Keratinocyte (primary cell): ENCODE measurements at regions not wholly inside any gene's neighbourhood (a gene's known extent, or its start where the extent isn't known, plus 50 kb on each side); places are given as distances from the start of the nearest gene placed in this dataset.
"Not testable (repeated sequence)": the region's sequence is repeated elsewhere in the genome, so short reads cannot be mapped to it uniquely, and the experiment has no call there.

Source experiments
- DNase-seq: peaks from one replicate; pipeline ENCODE4 v3.0.0-alpha.2; 2011; ENCODE audit warnings: low read depth, missing footprints, low spot score
- FAIRE-seq: peaks from 2 replicates; lab custom pipeline; 2011; peaks lifted over from hg19 to GRCh38; lab: Jason Lieb, UNC
- H2AFZ ChIP-seq: 2 replicates; pipeline ENCODE4 v1.6.0; 2012; ENCODE audit warnings: low read length, control low read depth, inconsistent platforms; ENCODE audit not compliant: control insufficient read depth
- H3K27ac ChIP-seq: 2 replicates; pipeline ENCODE4 v1.5.1; 2011; ENCODE audit warnings: low read length; ENCODE audit not compliant: control insufficient read depth, insufficient read depth
- H3K27me3 ChIP-seq: 3 replicates; pipeline ENCODE4 v1.6.0; 2011; ENCODE audit warnings: low read length; ENCODE audit not compliant: control insufficient read depth, insufficient read depth; ENCODE audit errors: extremely low read depth
- H3K36me3 ChIP-seq, 2 experiments: 2 replicates in 1 of 2; 3 replicates in 1 of 2; pipeline ENCODE4 v1.5.1; 2011; ENCODE audit warnings: low read length in 2 of 2, mild to moderate bottlenecking in 1 of 2; ENCODE audit not compliant: control insufficient read depth in 2 of 2, insufficient read depth in 2 of 2; ENCODE audit errors: extremely low read depth in 1 of 2
- H3K4me1 ChIP-seq: 3 replicates; pipeline ENCODE4 v1.5.1; 2011; ENCODE audit warnings: low read length; ENCODE audit not compliant: control insufficient read depth, insufficient read depth; ENCODE audit errors: extremely low read depth
- H3K4me2 ChIP-seq: 3 replicates; pipeline ENCODE4 v1.6.0; 2011; ENCODE audit warnings: low read depth, low read length; ENCODE audit not compliant: control insufficient read depth, insufficient read depth; ENCODE audit errors: extremely low read depth
- H3K4me3 ChIP-seq, 3 experiments: fragments of 200-600 bp in 1 of 3; sonication (generic) in 1 of 3; 2 replicates in 2 of 3; 3 replicates in 1 of 3; pipeline ENCODE4 v1.5.1; 2011 to 2016; ENCODE audit warnings: low read length in 3 of 3, mild to moderate bottlenecking in 3 of 3, control low read depth in 2 of 3, inconsistent platforms in 1 of 3, low read depth in 1 of 3, mixed read lengths in 1 of 3, mixed run types in 1 of 3, moderate library complexity in 1 of 3; ENCODE audit not compliant: control insufficient read depth in 2 of 3, insufficient read depth in 2 of 3; ENCODE audit errors: extremely low read depth in 1 of 3
- H3K79me2 ChIP-seq: 2 replicates; pipeline ENCODE4 v1.6.0; 2012; ENCODE audit warnings: low read length; ENCODE audit not compliant: control insufficient read depth, insufficient read depth
- H3K9ac ChIP-seq: 3 replicates; pipeline ENCODE4 v1.6.0; 2011; ENCODE audit warnings: low read length; ENCODE audit not compliant: control insufficient read depth, insufficient read depth; ENCODE audit errors: extremely low read depth
- H3K9me1 ChIP-seq: 3 replicates; pipeline ENCODE4 v1.6.0; 2011; ENCODE audit warnings: low read length; ENCODE audit not compliant: control insufficient read depth, insufficient read depth; ENCODE audit errors: extremely low read depth
- H3K9me3 ChIP-seq: 2 replicates; pipeline ENCODE4 v1.5.1; 2012; ENCODE audit warnings: low read depth, low read length; ENCODE audit not compliant: control insufficient read depth
- H4K20me1 ChIP-seq: 3 replicates; pipeline ENCODE4 v1.6.0; 2011; ENCODE audit warnings: low read length; ENCODE audit not compliant: control insufficient read depth, insufficient read depth; ENCODE audit errors: extremely low read depth
- EZH2 ChIP-seq: IDR thresholded peaks from one replicate; pipeline ENCODE4 v1.6.1; 2012; ENCODE audit warnings: inconsistent platforms, mild to moderate bottlenecking, low read length, moderate library complexity
- dilution Hi-C: fragments of 300-500 bp; cut with MboI; formaldehyde crosslinking; loops from one replicate; pipeline ENCODE4 v1.7.0; 2020; ENCODE audit warnings: low sequenced_read_pairs; ENCODE audit not compliant: extremely low pct_ligation_motif_present
- TF ChIP-seq, protein P1 (sequence below), 3 experiments: IDR thresholded peaks in 1 of 3; conservative IDR thresholded peaks in 1 of 3; optimal IDR thresholded peaks in 1 of 3; 2 replicates in 2 of 3; 3 replicates in 1 of 3; pipeline versions ENCODE3 to v1.5.1; 2011; ENCODE audit warnings: low read length in 3 of 3, mild to moderate bottlenecking in 3 of 3, moderate library complexity in 2 of 3, control low read depth in 1 of 3, inconsistent platforms in 1 of 3; ENCODE audit not compliant: insufficient read depth in 2 of 3; ENCODE audit errors: extremely low read depth in 1 of 3

DNA sequence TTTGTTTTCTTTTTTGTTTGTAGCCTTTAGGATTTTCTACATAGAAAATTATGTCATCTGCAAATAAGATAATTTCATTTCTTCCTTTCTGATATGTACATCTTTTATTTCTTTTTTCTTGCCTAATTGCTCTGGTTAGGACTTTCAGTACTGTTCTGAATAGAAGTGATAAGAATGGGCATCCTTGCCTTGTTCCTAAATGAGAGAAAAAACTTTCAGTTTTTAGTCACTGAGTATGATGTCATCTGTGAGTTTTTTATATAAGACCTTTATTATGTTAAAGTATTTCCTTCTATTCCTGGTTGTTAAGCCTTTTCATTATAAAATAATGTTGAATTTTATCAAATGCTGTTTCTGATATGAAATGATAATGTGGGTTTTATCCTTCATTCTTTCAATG is 76.0 kb upstream of the SLC35F3 start:
- Histone ChIP-seq H3K9ac (no peak overlapping the region), H3K79me2 (no peaks in the 10 kb centered on the region), H3K9me3 (no peaks in the 10 kb centered on the region), H3K4me3 (no peak overlapping the region), H4K20me1 (no peaks in the 10 kb centered on the region), H3K9me1 (no peaks in the 10 kb centered on the region), H3K36me3 (no peaks in the 10 kb centered on the region), H3K4me2 (no peak overlapping the region), H3K4me1 (no peaks in the 10 kb centered on the region), H3K27me3 (no peaks in the 10 kb centered on the region), H3K27ac (no peak overlapping the region), H2AFZ (no peak overlapping the region)
- no peak for FAIRE-seq
- TF ChIP-seq EZH2 = no peak
- TF ChIP-seq, protein P1, sequence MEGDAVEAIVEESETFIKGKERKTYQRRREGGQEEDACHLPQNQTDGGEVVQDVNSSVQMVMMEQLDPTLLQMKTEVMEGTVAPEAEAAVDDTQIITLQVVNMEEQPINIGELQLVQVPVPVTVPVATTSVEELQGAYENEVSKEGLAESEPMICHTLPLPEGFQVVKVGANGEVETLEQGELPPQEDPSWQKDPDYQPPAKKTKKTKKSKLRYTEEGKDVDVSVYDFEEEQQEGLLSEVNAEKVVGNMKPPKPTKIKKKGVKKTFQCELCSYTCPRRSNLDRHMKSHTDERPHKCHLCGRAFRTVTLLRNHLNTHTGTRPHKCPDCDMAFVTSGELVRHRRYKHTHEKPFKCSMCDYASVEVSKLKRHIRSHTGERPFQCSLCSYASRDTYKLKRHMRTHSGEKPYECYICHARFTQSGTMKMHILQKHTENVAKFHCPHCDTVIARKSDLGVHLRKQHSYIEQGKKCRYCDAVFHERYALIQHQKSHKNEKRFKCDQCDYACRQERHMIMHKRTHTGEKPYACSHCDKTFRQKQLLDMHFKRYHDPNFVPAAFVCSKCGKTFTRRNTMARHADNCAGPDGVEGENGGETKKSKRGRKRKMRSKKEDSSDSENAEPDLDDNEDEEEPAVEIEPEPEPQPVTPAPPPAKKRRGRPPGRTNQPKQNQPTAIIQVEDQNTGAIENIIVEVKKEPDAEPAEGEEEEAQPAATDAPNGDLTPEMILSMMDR (optimal IDR thresholded peaks at IDR 0.05 in 1 of 3, IDR thresholded peaks at IDR 0.05 in 1 of 3, conservative IDR thresholded peaks at IDR 0.05 in 1 of 3; ENCODE audit: extremely low read depth in 1 of 3, insufficient read depth in 2 of 3, low read length in 3 of 3) = no peak
- dilution Hi-C loops = no loop called here
- no peak for DNase-seq

- no peak for DNase-seq
- no peaks in the 10 kb centered on the region for H3K36me3 ChIP-seq
- H4K20me1 ChIP-seq = no peaks in the 10 kb centered on the region
- H3K4me2 ChIP-seq = no peak overlapping the region
- no peaks in the 10 kb centered on the region for H3K4me1 ChIP-seq
- dilution Hi-C loops = no loop called here
- H2AFZ ChIP-seq = no peak overlapping the region
- no peak for FAIRE-seq
- H3K9ac ChIP-seq = no peak overlapping the region
- H3K9me3 ChIP-seq = no peaks in the 10 kb centered on the region
- H3K27me3 ChIP-seq = no peaks in the 10 kb centered on the region
- no peaks in the 10 kb centered on the region for H3K9me1 ChIP-seq
- TF ChIP-seq, protein P1 (optimal IDR thresholded peaks at IDR 0.05 in 1 of 3, IDR thresholded peaks at IDR 0.05 in 1 of 3, conservative IDR thresholded peaks at IDR 0.05 in 1 of 3; ENCODE audit: extremely low read depth in 1 of 3, insufficient read depth in 2 of 3, low read length in 3 of 3) = no peak
- TF ChIP-seq EZH2 = no peak
- no peaks in the 10 kb centered on the region for H3K79me2 ChIP-seq
- H3K4me3 ChIP-seq = no peak overlapping the region
- no peak overlapping the region for H3K27ac ChIP-seq
Measured at GRCh38 chr1:233834609-233835008, 69.9 kb upstream of the SLC35F3 start.

DNA sequence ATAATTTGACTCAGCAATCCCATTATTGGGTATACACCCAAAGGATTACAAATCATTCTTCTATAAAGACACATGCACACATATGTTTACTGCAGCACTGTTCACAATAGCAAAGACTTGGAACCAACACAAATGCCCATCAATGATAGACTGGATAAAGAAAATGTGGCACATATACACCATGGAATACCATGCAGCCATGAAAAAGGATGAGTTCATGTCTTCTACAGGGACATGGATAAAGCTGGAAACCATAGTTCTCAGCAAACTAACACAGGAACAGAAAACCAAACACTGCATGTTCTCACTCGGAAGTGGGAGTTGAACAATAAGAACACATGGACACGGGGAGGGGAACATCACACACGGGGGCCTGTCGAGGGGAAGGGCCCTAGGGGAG is 66.3 kb upstream of the SLC35F3 start:
- H4K20me1 ChIP-seq, H3K27me3 ChIP-seq, H3K4me2 ChIP-seq, H3K9me1 ChIP-seq, H3K27ac ChIP-seq, FAIRE-seq, H2AFZ ChIP-seq, H3K79me2 ChIP-seq, H3K9ac ChIP-seq, DNase-seq, dilution Hi-C loops, H3K9me3 ChIP-seq, H3K36me3 ChIP-seq, H3K4me1 ChIP-seq, H3K4me3 ChIP-seq: not testable (repeated sequence)
